ENCODE measurements at regions not wholly inside any gene's neighbourhood (a gene's known extent, or its start where the extent isn't known, plus 50 kb on each side); places are given as distances from the start of the nearest gene placed in this dataset.

GRCh38 chr21:17964199-17964598 is 145.0 kb upstream of the C21orf91 start:
- no peaks in the 10 kb centered on the region for H3K36me3 ChIP-seq
- TF ChIP-seq POLR2A (IDR thresholded peaks at IDR 0.05) (no peak), CTCF (IDR thresholded peaks at IDR 0.05) (no peak)
- no peaks in the 10 kb centered on the region for H3K27me3 ChIP-seq
- no peak for DNase-seq
- no peak overlapping the region for H3K4me3 ChIP-seq
- no peaks in the 10 kb centered on the region for H3K4me1 ChIP-seq
- no peak overlapping the region for H3K27ac ChIP-seq
- H3K9me3 ChIP-seq: no peaks in the 10 kb centered on the region

GRCh38 chr21:17950591-17950990 is 131.4 kb upstream of the C21orf91 start:
- no peaks in the 10 kb centered on the region for H3K4me1 ChIP-seq
- H3K9me3 ChIP-seq: no peaks in the 10 kb centered on the region
- no peak overlapping the region for H3K27ac ChIP-seq
- TF ChIP-seq CTCF (IDR thresholded peaks at IDR 0.05) (no peak), POLR2A (IDR thresholded peaks at IDR 0.05) (no peak)
- H3K27me3 ChIP-seq: no peaks in the 10 kb centered on the region
- no peak overlapping the region for H3K4me3 ChIP-seq
- no peak for DNase-seq
- H3K36me3 ChIP-seq: no peaks in the 10 kb centered on the region

- Histone ChIP-seq H3K4me3 (no peak overlapping the region), H3K27ac (no peak overlapping the region), H3K9me3 (no peaks in the 10 kb centered on the region), H3K27me3 (no peaks in the 10 kb centered on the region), H3K4me1 (no peaks in the 10 kb centered on the region), H3K36me3 (no peaks in the 10 kb centered on the region)
- DNase-seq: no peak
- no peak for TF ChIP-seq POLR2A (IDR thresholded peaks at IDR 0.05)
- TF ChIP-seq CTCF (IDR thresholded peaks at IDR 0.05): no peak
Measured at GRCh38 chr21:17949421-17949820, 130.3 kb upstream of the C21orf91 start.

- no peaks in the 10 kb centered on the region for H3K4me1 ChIP-seq
- no peak for TF ChIP-seq CTCF (IDR thresholded peaks at IDR 0.05)
- no peak for TF ChIP-seq POLR2A (IDR thresholded peaks at IDR 0.05)
- H3K36me3 ChIP-seq: no peaks in the 10 kb centered on the region
- H3K27me3 ChIP-seq: no peaks in the 10 kb centered on the region
- no peak for DNase-seq
- no peaks in the 10 kb centered on the region for H3K9me3 ChIP-seq
- H3K27ac ChIP-seq: no peak overlapping the region
- H3K4me3 ChIP-seq: no peak overlapping the region
Measured at GRCh38 chr21:17947531-17947930, 128.4 kb upstream of the C21orf91 start.

- peak in 1 of 6 experiments; percentile 10 for TF ChIP-seq CTCF (IDR thresholded peaks at IDR 0.05)
- no peak for TF ChIP-seq POLR2A (IDR thresholded peaks at IDR 0.05)
Measured at GRCh38 chr21:17931080-17931479, 111.9 kb upstream of the C21orf91 start.

GRCh38 chr21:17930093-17930492 is 110.9 kb upstream of the C21orf91 start:
- no peak for TF ChIP-seq CTCF (IDR thresholded peaks at IDR 0.05)
- no peak for TF ChIP-seq POLR2A (IDR thresholded peaks at IDR 0.05)
- Histone ChIP-seq H3K36me3 (no peaks in the 10 kb centered on the region), H3K27me3 (no peaks in the 10 kb centered on the region), H3K4me1 (no peaks in the 10 kb centered on the region), H3K9me3 (no peaks in the 10 kb centered on the region), H3K4me3 (no peak overlapping the region), H3K27ac (no peak overlapping the region)
- no peak for DNase-seq

More at GRCh38 chr21:17931080-17931479, 111.9 kb upstream of the C21orf91 start:
- no peak overlapping the region for H3K27ac ChIP-seq
- no peaks in the 10 kb centered on the region for H3K36me3 ChIP-seq
- no peak overlapping the region for H3K4me3 ChIP-seq
- H3K9me3 ChIP-seq: no peaks in the 10 kb centered on the region
- DNase-seq: no peak
- H3K27me3 ChIP-seq: no peaks in the 10 kb centered on the region
- no peaks in the 10 kb centered on the region for H3K4me1 ChIP-seq

All from Peyer's patch (tissue), 4 donors.